Endothelial cell of umbilical vein (primary cell): ENCODE measurements at regions not wholly inside any gene's neighbourhood (a gene's known extent, or its start where the extent isn't known, plus 50 kb on each side); places are given as distances from the start of the nearest gene placed in this dataset.

Experiments
- BruUV-seq: library from RNA; stranded (reverse); fragments of 400-500 nt; replicated peaks from 2 replicates; lab custom pipeline; 2021; lab: Mats Ljungman, UMichigan
- CTCF ChIA-PET: fragments of 300-600, 350-600 bp; sonication (Branson Sonifier 250); formaldehyde crosslinking; loops from one replicate; lab custom pipeline; 2021; ENCODE audit warnings: antibody characterized with exemption, inconsistent platforms; lab: Charles Lee
- POLR2A ChIA-PET: fragments of 300-600, 350-600 bp; sonication (Branson Sonifier 250); formaldehyde crosslinking; loops from one replicate; lab custom pipeline; 2021; ENCODE audit warnings: antibody characterized with exemption, inconsistent platforms; lab: Charles Lee
- DNase-seq: peaks from one replicate; pipeline ENCODE4 v3.0.0-alpha.2; 2011; ENCODE audit warnings: low read depth, low spot score
- FAIRE-seq: peaks from 2 replicates; lab custom pipeline; 2011; peaks lifted over from hg19 to GRCh38; lab: Jason Lieb, UNC
- H2AFZ ChIP-seq: 2 replicates; pipeline ENCODE4 v1.6.0; 2012; ENCODE audit warnings: low read depth, low read length, control low read depth, inconsistent platforms
- H3K27ac ChIP-seq: 2 replicates; pipeline ENCODE4 v1.5.1; 2011; ENCODE audit warnings: low read depth, mild to moderate bottlenecking, control low read depth, low read length, moderate library complexity; ENCODE audit not compliant: insufficient read depth
- H3K27me3 ChIP-seq, 2 experiments: 2 replicates each; pipeline versions ENCODE4 v1.6.0 to v1.6.1; 2011; ENCODE audit warnings: low read length in 2 of 2, mixed read lengths in 1 of 2; ENCODE audit not compliant: control insufficient read depth in 2 of 2, insufficient read depth in 2 of 2
- H3K36me3 ChIP-seq, 2 experiments: 2 replicates in 1 of 2; 3 replicates in 1 of 2; pipeline ENCODE4 v1.5.1; 2011; ENCODE audit warnings: low read length in 2 of 2, mild to moderate bottlenecking in 1 of 2, moderate library complexity in 1 of 2; ENCODE audit not compliant: control insufficient read depth in 2 of 2, insufficient read depth in 2 of 2; ENCODE audit errors: extremely low read depth in 1 of 2
- H3K4me1 ChIP-seq: 3 replicates; pipeline ENCODE4 v1.5.1; 2011; ENCODE audit warnings: mild to moderate bottlenecking, low read length; ENCODE audit not compliant: control insufficient read depth, insufficient read depth; ENCODE audit errors: extremely low read depth
- H3K4me2 ChIP-seq: 2 replicates; pipeline ENCODE4 v1.6.1; 2011; ENCODE audit warnings: low read length, control low read depth, mixed read lengths; ENCODE audit not compliant: insufficient read depth
- H3K4me3 ChIP-seq, 3 experiments: fragments of 200-600 bp in 1 of 3; sonication (generic), shearing (Covaris generic) in 1 of 3; replicated peaks in 1 of 3; 2 replicates each; pipeline ENCODE4 v1.5.1; 2011 to 2016; ENCODE audit warnings: control low read depth in 3 of 3, low read length in 3 of 3, mild to moderate bottlenecking in 2 of 3, inconsistent platforms in 1 of 3, low read depth in 1 of 3, moderate library complexity in 1 of 3; ENCODE audit not compliant: insufficient read depth in 1 of 3
- H3K79me2 ChIP-seq: 2 replicates; pipeline ENCODE4 v1.6.0; 2012; ENCODE audit warnings: low read length, inconsistent platforms; ENCODE audit not compliant: control insufficient read depth, insufficient read depth
- H3K9ac ChIP-seq: replicated peaks from 2 replicates; pipeline ENCODE3; 2011; ENCODE audit warnings: low read length, control low read depth; ENCODE audit not compliant: insufficient read depth; ENCODE audit errors: extremely low read depth
- H3K9me1 ChIP-seq: replicated peaks from 3 replicates; pipeline ENCODE4 v1.6.0; 2011; ENCODE audit warnings: mild to moderate bottlenecking, low read length; ENCODE audit not compliant: control insufficient read depth, insufficient read depth; ENCODE audit errors: extremely low read depth
- H3K9me3 ChIP-seq: replicated peaks from 2 replicates; pipeline ENCODE4 v1.5.1; 2012; ENCODE audit warnings: low read length, inconsistent platforms; ENCODE audit not compliant: control insufficient read depth, insufficient read depth
- H4K20me1 ChIP-seq: replicated peaks from 2 replicates; pipeline ENCODE3; 2011; ENCODE audit warnings: mild to moderate bottlenecking, low read length; ENCODE audit not compliant: control insufficient read depth, insufficient read depth; ENCODE audit errors: extremely low read depth
- CTCF ChIP-seq, 2 donors: IDR thresholded peaks; 1 replicate in 1 of 2; 2 replicates in 1 of 2; pipeline ENCODE4 v1.5.1; 2011; ENCODE audit warnings: low read length in 2 of 2, mild to moderate bottlenecking in 2 of 2, moderate library complexity in 2 of 2, control low read depth in 1 of 2, inconsistent platforms in 1 of 2, low read depth in 1 of 2; ENCODE audit not compliant: insufficient read depth in 1 of 2; ENCODE audit errors: extremely low read depth in 1 of 2
- EZH2 ChIP-seq: IDR thresholded peaks from 2 replicates; pipeline ENCODE4 v1.6.1; 2012; ENCODE audit warnings: borderline replicate concordance, low read depth, mild to moderate bottlenecking, moderate library complexity, low read length, inconsistent platforms; ENCODE audit not compliant: severe bottlenecking
- FOS ChIP-seq: IDR thresholded peaks from 2 replicates; pipeline ENCODE4 v1.6.1; 2011; ENCODE audit warnings: mild to moderate bottlenecking, low read length, moderate library complexity, borderline replicate concordance; ENCODE audit not compliant: insufficient read depth
- GATA2 ChIP-seq: IDR thresholded peaks from 2 replicates; pipeline ENCODE4 v1.7.0; 2011; ENCODE audit warnings: low read depth, mild to moderate bottlenecking, moderate library complexity, mixed read lengths, low read length; ENCODE audit not compliant: insufficient read length, insufficient read depth
- JUN ChIP-seq: IDR thresholded peaks from 2 replicates; pipeline ENCODE4 v1.6.1; 2011; ENCODE audit warnings: borderline replicate concordance, low read depth; ENCODE audit not compliant: insufficient read length, insufficient read depth
- MAX ChIP-seq: IDR thresholded peaks from 2 replicates; pipeline ENCODE4 v1.6.1; 2011; ENCODE audit not compliant: insufficient read depth, insufficient read length
- MYC ChIP-seq: IDR thresholded peaks from one replicate; pipeline ENCODE4 v1.6.1; 2011; ENCODE audit warnings: mild to moderate bottlenecking, low read depth, low read length
- POLR2A ChIP-seq: IDR thresholded peaks from 2 replicates; pipeline ENCODE4 v1.6.1; 2012; ENCODE audit warnings: low read depth, mild to moderate bottlenecking, control low read depth, low read length
- POLR2AphosphoS5 ChIP-seq: IDR thresholded peaks from 2 replicates; pipeline ENCODE4 v1.6.1; 2012; ENCODE audit warnings: low read depth, mild to moderate bottlenecking, control low read depth, low read length, moderate library complexity; ENCODE audit not compliant: insufficient read depth
- dilution Hi-C: fragments of 300-500 bp; cut with MboI; formaldehyde crosslinking; loops from one replicate; pipeline ENCODE4 v1.15.0; 2019; ENCODE audit warnings: low sequenced_read_pairs; ENCODE audit not compliant: extremely low pct_ligation_motif_present
- intact Hi-C: fragments of 100-400 bp; cut with micrococcal nuclease; formaldehyde crosslinking; loops from one replicate; pipeline ENCODE4 v1.10.0; 2022

GRCh38 chr7:16205466-16205865 lies 215.9 kb downstream of the CRPPA start:
- Histone ChIP-seq H4K20me1 (no peaks in the 10 kb centered on the region), H3K27me3 (no peaks in the 10 kb centered on the region), H3K9me1 (no peaks in the 10 kb centered on the region), H3K36me3 (no peaks in the 10 kb centered on the region), H3K9me3 (no peaks in the 10 kb centered on the region), H3K27ac (no peak overlapping the region), H2AFZ (no peak overlapping the region), H3K4me2 (no peak overlapping the region), H3K4me1 (peaks cover 16% of the 10 kb centered on the region), H3K9ac (no peak overlapping the region), H3K79me2 (no peaks in the 10 kb centered on the region), H3K4me3 (no peak overlapping the region)
- no peak for DNase-seq
- dilution Hi-C loops (no loop called here), intact Hi-C loops (no loop called here)
- no TSS peak for BruUV-seq
- ChIA-PET CTCF (no interaction called here), POLR2A (no interaction called here)
- FAIRE-seq = no peak
- no peak for TF ChIP-seq CTCF (IDR thresholded peaks at IDR 0.05; ENCODE audit: extremely low read depth in 1 of 2, insufficient read depth in 1 of 2, low read depth in 1 of 2, low read length in 2 of 2)
- no peak for TF ChIP-seq MAX
- TF ChIP-seq GATA2 = no peak
- no peak for TF ChIP-seq JUN
- no peak for TF ChIP-seq EZH2
- no peak for TF ChIP-seq FOS
- no peak for TF ChIP-seq POLR2A
- no peak for TF ChIP-seq POLR2AphosphoS5
- TF ChIP-seq MYC = no peak
